ENCODE measurements at regions not wholly inside any gene's neighbourhood (a gene's known extent, or its start where the extent isn't known, plus 50 kb on each side); places are given as distances from the start of the nearest gene placed in this dataset.

- TF ChIP-seq USF2 (IDR thresholded peaks at IDR 0.05; ENCODE audit: borderline replicate concordance, low read depth, low read length) = no peak
- TF ChIP-seq SIN3A (IDR thresholded peaks at IDR 0.05; ENCODE audit: borderline replicate concordance, low read depth, low read length) = no peak
- no peak for TF ChIP-seq GABPA (IDR thresholded peaks at IDR 0.05; ENCODE audit: low read depth)
- no peak for TF ChIP-seq MAX (IDR thresholded peaks at IDR 0.05; ENCODE audit: low read depth)
- TF ChIP-seq IRF3 (IDR thresholded peaks at IDR 0.05; ENCODE audit: low read depth, low read length) = no peak
- no peak for TF ChIP-seq SMC3 (IDR thresholded peaks at IDR 0.05; ENCODE audit: low read depth, low read length)
These were observed 958.6 kb upstream of the SLIT2 start (continued) for GRCh38 chr4:19293080-19293479.

- Histone ChIP-seq H4K20me1 (ENCODE audit: insufficient read depth) (no peaks in the 10 kb centered on the region), H3K9ac (no peak overlapping the region), H2AFZ (ENCODE audit: low read depth) (no peak overlapping the region), H3K4me3 (ENCODE audit: low read depth in 2 of 2, low read length in 1 of 2) (no peak overlapping the region), H3K36me3 (replicated peaks in 1 of 2; ENCODE audit: control insufficient read depth in 1 of 2, insufficient read depth in 2 of 2, low read length in 1 of 2) (no peaks in the 10 kb centered on the region), H3F3A (replicated peaks; ENCODE audit: insufficient read depth) (no peaks in the 10 kb centered on the region), H3K9me2 (no peaks in the 10 kb centered on the region), H3K27me3 (ENCODE audit: insufficient read depth) (no peaks in the 10 kb centered on the region), H3K9me3 (peaks cover 5% of the 10 kb centered on the region; the same call in 1 of the 2 replicates), H3K4me2 (no peak overlapping the region), H3K4me1 (ENCODE audit: control insufficient read depth in 1 of 2, insufficient read depth in 2 of 2, low read depth in 1 of 2, low read length in 1 of 2) (no peaks in the 10 kb centered on the region), H3K79me2 (ENCODE audit: insufficient read depth) (no peaks in the 10 kb centered on the region), H3K27ac (ENCODE audit: low read depth in 2 of 2, low read length in 1 of 2) (no peak overlapping the region)
- ChIA-PET CTCF (no interaction called here), POLR2A (no interaction called here)
- TF ChIP-seq TEAD4 (IDR thresholded peaks at IDR 0.05; ENCODE audit: borderline replicate concordance, insufficient read depth) (no peak), POLR2AphosphoS5 (IDR thresholded peaks at IDR 0.05; ENCODE audit: low read depth, low read length) (no peak), EZH2phosphoT487 (IDR thresholded peaks at IDR 0.05; ENCODE audit: borderline replicate concordance, low read depth) (no peak), FOXJ3 (CRISPR knock-in tag; IDR thresholded peaks at IDR 0.05) (no peak), JUND (IDR thresholded peaks at IDR 0.05) (no peak), ELF1 (IDR thresholded peaks at IDR 0.05) (no peak), GATA2 (CRISPR knock-in tag; IDR thresholded peaks at IDR 0.05) (no peak), PBX3 (IDR thresholded peaks at IDR 0.05) (no peak), RAD21 (IDR thresholded peaks at IDR 0.05; ENCODE audit: low read length) (no peak), USF1 (IDR thresholded peaks at IDR 0.05; ENCODE audit: borderline replicate concordance, low read depth) (no peak), MEF2A (IDR thresholded peaks at IDR 0.05; ENCODE audit: borderline replicate concordance, low read depth) (no peak)
- WGBS (ENCODE audit: low lambda C conversion rate) = 89% methylated on average over 1 of the region's 1 CpG
- DNase-seq = no peak
These were observed 964.8 kb upstream of the SLIT2 start for GRCh38 chr4:19286924-19287323.

Measured in SK-N-SH (cell line).